ENCODE measurements at regions not wholly inside any gene's neighbourhood (a gene's known extent, or its start where the extent isn't known, plus 50 kb on each side); places are given as distances from the start of the nearest gene placed in this dataset.
A peak's percentile ranks its signal among the peaks of the same experiment; 100 is the strongest.
"Not testable (repeated sequence)": the region's sequence is repeated elsewhere in the genome, so short reads cannot be mapped to it uniquely, and the experiment has no call there.

- no peak for DNase-seq
These were observed 55.5 kb downstream of the PRR15 start for GRCh38 chr7:29619111-29619510.

GRCh38 chr7:29619848-29620555 lies 56.4 kb downstream of the PRR15 start:
- DNase-seq = no peak

DNA sequence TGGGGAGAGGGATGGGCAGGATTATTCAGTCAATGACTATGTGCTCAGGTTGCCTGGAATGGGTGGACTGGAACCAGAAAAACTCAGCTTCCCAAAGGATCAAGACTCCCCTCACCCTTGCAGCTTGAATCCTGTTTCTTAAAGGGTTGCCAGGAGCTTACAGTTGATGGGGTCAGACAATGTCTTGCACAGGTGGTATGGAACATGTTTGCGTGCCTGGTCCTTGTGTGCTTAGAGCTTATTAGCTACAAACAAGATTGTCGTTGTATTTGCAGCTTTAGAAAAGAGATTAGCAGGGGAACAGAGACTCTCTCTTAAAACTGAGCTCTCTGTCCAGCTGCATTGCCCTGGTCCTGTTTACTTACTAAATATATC lies 56.9 kb downstream of the PRR15 start:
- no peak for DNase-seq

DNA sequence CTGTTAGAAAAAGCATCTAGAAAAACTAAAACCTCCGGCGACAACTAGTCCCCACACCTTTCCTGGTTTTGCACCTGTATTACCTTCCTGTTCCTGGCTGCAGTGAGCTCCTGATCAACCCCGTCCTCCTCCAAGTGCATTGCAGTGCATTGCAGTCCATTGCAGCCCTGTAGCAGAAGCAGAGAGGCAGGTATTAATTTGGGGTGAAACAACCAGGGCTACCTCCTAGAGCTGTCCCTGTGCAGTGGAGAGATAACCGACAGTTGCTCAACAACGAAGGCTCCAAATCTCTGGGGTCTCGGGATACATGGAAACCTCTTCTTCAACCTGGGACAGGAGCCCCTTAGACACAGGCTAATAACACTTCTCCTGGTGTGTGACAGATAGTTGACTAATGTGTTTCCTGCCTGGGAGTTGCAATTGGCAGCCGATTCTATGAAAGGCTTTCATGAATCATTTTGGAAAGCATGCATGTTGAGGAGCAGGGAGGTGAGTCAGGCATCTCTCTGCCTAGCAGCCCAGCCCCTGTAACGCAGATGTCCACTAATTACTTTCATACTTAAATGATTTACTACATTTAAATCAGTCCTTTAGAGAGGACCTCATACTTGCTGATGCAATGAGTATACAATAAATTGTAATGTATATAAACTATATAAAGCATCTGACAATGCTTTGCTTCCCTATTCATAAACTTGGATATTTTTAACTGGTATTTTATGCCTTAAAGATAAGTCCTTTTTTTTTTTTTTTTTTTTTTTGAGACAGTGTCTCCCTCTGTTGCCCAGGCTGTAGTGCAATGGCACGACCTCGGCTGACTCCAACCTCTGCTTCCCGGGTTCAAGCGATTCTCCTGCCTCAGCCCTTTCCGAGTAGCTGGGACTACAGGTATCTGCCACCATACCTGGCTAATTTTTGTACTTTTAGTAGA lies 59.0 kb downstream of the PRR15 start:
- DNase-seq = peak in 7 of 56 donors; percentile 6 to 52 (median 24)

DNA sequence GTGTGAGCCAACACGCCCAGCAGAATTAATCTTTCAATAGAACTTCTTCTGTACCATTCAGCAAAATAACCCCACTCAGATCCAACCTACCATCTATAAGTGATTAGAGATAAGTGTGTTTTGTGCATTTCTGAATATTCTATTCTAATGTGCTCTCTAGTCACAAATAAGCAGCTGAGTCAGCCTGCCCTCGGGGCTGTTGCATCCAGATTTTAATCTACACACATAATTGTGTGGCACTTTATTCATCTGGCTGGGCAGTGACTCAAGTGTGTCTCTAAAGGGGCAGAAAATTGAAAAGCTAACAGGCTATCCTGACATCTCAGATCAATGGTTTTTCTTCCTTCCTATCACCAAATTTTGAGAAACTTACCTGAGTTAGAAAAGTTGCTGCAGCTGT lies 60.3 kb downstream of the PRR15 start:
- no peak for DNase-seq

DNA sequence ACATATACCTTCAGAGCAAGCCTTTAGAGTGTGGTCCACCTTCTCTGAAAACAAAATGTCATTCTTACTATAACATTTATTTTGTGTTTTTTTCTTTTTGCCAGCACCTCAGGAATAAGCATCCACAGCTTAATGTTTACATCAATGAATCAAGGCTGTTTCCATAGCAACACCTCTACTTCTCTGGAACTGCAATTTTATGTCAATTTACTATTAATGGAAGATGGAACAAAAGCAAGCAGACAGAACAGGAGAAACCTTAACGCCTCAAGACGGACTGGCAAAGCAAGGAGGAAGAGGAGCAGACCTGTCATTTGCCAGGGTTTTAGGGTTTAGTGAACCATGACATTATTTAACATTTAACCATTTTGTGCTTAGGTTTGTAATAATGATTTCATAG lies 63.1 kb downstream of the PRR15 start:
- no peak for DNase-seq

DNA sequence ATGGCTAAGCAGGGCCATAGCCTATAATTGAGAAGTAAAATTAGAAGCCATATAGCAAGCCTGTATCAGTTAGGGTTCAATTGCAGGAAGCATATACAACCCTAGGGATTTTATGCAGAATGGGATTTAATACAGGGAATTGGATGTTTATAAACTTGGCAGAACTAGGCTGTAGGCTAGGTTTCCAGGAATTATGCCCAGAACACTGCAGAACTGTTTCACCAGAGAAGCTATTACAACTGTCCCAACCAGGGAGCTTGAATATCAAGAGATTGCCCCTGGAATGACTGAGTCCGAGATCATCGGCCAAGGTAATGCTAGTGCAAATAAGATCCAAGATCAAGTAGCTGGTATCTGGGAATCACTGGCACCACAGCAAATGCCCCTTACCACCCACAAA lies 64.0 kb downstream of the PRR15 start:
- DNase-seq = no peak

- DNase-seq = no peak
These were observed 65.9 kb downstream of the PRR15 start for GRCh38 chr7:29629507-29629906.

DNA sequence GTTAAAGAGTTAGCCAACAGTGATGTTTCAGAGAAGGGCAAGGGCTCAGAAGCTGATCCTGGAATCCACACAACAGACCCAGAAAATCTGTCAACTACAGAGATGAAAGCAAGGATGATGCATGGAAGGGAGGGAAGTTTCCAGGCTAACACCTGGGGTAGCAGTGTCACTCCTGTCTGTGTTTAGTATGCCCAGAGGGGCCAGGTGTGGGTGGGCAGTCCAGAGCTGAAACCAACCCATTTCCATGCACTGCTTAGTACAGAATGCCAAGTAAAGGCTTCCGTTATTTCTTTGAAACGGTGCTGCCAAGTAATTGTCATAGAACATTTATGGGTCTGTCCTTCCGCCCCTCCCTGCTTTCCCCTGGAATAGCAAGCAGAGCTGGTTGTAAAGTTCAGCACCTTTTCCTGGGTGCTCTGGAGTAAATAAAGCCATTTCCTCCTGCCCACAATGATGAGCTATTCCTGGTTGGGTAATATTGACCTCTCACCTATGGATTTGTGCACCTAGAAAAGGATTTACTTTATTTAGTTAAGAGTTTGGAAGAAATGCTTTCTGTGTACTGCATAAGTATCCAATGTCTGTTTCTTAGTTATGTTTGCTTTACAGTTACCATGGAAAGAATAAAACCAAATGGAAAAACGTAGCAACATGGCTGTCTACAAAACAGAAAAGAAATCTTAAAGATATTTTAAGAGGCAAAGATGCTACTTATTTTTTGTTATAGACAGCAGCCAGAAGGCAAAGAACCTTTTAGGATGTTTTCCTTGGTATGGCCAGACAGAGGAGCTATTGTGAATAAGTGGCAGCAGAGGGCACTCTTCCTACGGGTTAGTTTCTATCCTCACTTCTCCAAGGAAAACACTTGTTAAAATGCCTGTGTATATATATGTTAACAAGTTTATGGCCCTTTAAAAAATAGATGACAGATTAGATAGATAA lies 71.7 kb downstream of the PRR15 start:
- DNase-seq = peak in 7 of 56 donors; percentile 7 to 22 (median 14)

- DNase-seq = no peak
These were observed 72.3 kb downstream of the PRR15 start for GRCh38 chr7:29636009-29636351.

DNA sequence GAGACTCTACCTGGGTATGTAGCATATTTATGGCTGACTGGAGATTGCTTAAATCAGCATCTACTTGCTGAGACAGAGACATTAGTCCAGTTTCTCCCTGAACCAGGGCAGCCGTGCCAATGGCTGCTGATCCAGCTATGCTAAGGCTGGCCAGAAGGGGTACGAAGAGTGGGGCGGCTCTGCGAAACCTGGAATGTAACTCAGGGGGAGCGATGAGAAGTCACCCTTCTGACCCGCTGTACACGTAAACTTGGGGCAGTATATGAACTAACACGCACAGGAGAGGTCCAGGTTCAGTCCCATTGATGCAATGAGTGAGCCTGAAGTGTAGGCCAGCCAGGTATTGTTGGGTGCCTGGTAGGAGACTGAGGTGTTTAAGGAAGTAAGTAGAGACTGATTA lies 73.7 kb downstream of the PRR15 start:
- DNase-seq = no peak

GRCh38 chr7:29638841-29639240 lies 75.2 kb downstream of the PRR15 start:
- DNase-seq = not testable (repeated sequence)

DNA sequence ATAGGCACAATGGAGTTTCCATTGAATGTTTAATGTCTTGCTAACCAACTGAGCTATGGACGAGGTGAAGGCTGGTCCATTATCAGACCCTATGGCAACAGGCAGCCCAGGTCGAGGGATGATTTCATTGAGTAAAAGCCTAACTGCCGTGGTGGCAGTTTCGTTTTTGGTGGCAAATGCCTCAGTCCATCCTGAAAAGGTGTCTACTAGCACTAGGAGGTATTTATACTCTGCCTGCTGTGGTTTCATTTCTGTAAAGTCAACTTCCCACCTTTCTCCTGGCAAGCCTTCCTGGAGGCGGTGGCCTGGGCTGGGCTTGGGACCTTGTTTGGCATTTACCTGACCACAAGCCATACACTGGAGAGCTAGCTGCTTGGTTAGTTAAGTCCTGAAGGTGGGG lies 75.8 kb downstream of the PRR15 start:
- no peak for DNase-seq

DNA sequence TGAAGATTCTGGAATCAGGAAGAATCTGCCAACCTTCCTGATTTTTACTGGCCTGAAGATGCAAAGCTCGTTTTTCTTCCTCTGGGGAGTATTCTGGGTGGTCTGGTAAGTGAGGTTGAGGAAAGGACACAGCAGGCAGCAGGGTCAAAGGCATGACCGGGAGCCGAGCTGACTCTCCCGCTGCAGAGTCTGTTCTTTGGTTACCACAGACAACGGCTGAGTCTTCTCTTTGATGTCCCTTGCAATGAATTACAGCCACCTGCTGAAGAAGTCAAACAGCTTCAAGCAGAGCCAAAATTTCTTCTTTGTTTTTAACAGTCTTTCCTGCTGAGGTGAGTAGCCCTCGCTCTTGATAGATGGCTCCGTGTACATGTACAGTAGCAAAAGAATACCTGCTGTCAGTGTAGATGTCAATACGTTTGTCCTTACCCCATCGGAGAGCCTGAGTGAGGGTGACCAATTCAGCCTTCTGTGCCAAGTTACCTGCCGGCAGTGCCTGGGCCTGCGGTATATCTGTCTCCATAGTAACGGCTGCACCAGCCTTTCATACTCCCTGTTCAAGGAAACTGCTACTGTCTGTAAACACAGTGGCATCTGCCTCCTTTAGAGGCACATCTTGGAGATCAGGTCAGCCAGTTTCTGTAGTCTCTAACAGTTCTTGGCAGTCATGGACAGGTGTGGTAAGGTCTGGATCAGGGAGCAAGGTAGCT lies 76.4 kb downstream of the PRR15 start:
- no peak for DNase-seq

GRCh38 chr7:29641651-29642050 lies 78.0 kb downstream of the PRR15 start:
- DNase-seq = no peak

- no peak for DNase-seq
These were observed 79.0 kb downstream of the PRR15 start for GRCh38 chr7:29642494-29643155.

DNA sequence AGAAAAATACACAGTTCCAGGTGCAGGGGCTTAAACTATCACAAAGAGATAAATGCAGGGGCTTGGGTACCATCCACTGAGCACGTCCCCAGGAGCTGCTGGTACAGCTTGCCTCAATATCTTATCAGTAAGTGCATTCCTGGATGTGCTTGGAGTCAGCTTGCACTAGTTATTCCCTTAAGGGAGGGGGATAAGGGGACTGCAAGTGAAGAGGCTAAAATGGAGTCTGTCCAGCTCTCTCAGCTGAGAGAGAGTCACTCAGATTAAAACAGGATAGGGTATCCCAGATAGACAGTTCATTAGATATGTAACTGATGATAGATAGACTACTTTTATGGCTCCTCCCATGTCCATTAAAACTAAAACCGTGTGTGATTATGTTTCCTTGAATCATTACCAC lies 82.5 kb downstream of the PRR15 start:
- not testable (repeated sequence) for DNase-seq

DNA sequence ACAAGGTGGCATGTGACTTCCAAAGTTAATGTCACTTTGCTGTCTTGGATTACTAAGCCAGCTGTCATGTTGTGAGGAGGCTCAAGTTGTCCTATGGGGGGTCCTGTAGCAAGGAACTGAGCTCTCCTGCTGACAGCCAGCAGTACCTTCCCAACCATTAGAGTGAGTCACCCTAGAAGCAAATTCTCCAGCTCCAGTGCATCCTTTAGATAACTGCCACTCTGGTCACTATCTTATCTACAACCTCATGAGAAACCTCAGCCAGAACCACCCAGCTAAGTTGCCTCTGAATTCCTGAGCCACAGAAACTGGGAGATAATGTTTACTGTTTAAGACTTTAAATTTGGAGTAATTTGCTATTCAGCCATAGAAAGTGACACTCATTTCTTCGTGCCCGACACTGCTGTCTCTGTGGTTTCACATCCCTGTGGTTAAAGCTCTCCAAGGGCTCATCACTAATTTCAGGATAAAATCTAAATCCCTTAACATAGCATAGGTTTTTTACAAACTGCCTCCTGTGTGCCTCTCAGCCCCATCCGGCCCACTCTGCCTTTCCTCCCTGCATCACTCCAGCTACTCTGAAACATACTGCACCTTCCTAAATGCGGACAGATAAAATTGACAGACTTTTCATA lies 83.5 kb downstream of the PRR15 start:
- DNase-seq = no peak

GRCh38 chr7:29647691-29648210 lies 84.1 kb downstream of the PRR15 start:
- peak in 2 of 56 donors; percentile 12 to 24 for DNase-seq
